Parathyroid adenoma (tissue), 2 donors: ENCODE measurements at regions not wholly inside any gene's neighbourhood (a gene's known extent, or its start where the extent isn't known, plus 50 kb on each side); places are given as distances from the start of the nearest gene placed in this dataset.

Source experiments
- H2AFZ ChIP-seq: fragments of 300-600 bp; sonication (generic); one replicate; pipeline ENCODE4 v1.7.0; 2017; ENCODE audit warnings: antibody characterized with exemption, mild to moderate bottlenecking
- H3K27ac ChIP-seq: fragments of 300-600 bp; sonication (generic); one replicate; pipeline ENCODE4 v1.7.0; 2017
- H3K27me3 ChIP-seq: fragments of 300-600 bp; sonication (generic); one replicate; pipeline ENCODE4 v1.7.0; 2017; ENCODE audit warnings: low read length; ENCODE audit not compliant: control insufficient read depth, insufficient read depth
- H3K36me3 ChIP-seq: fragments of 300-600 bp; sonication (generic); one replicate; pipeline ENCODE4 v1.7.0; 2017; ENCODE audit warnings: low read length; ENCODE audit not compliant: control insufficient read depth, insufficient read depth
- H3K4me1 ChIP-seq: fragments of 300-600 bp; sonication (generic); one replicate; pipeline ENCODE4 v1.7.0; 2017; ENCODE audit warnings: control low read depth
- H3K4me2 ChIP-seq: fragments of 300-600 bp; sonication (generic); one replicate; pipeline ENCODE4 v1.7.0; 2017; ENCODE audit warnings: low read length
- H3K4me3 ChIP-seq: fragments of 300-600 bp; sonication (generic); one replicate; pipeline ENCODE4 v1.7.0; 2017; ENCODE audit warnings: low read depth, low read length
- H3K79me2 ChIP-seq: fragments of 300-600 bp; sonication (generic); one replicate; pipeline ENCODE4 v1.7.0; 2017; ENCODE audit warnings: control low read depth
- H3K9ac ChIP-seq: fragments of 300-600 bp; sonication (generic); one replicate; pipeline ENCODE4 v1.7.0; 2017; ENCODE audit warnings: mild to moderate bottlenecking
- H3K9me3 ChIP-seq: fragments of 300-600 bp; sonication (generic); one replicate; pipeline ENCODE4 v1.7.0; 2017; ENCODE audit warnings: low read length; ENCODE audit not compliant: control insufficient read depth
- CTCF ChIP-seq: fragments of 300-600 bp; sonication (generic); IDR thresholded peaks from one replicate; pipeline ENCODE4 v1.7.0; 2017; ENCODE audit warnings: antibody characterized with exemption, mild to moderate bottlenecking
- donor health status: primary hyperparathyroidism.

- Histone ChIP-seq H3K4me1 (no peaks in the 10 kb centered on the region), H3K79me2 (no peaks in the 10 kb centered on the region), H3K9ac (no peak overlapping the region), H3K36me3 (no peaks in the 10 kb centered on the region), H3K27me3 (no peaks in the 10 kb centered on the region), H3K9me3 (no peaks in the 10 kb centered on the region), H3K4me3 (no peak overlapping the region), H2AFZ (no peak overlapping the region), H3K27ac (no peak overlapping the region), H3K4me2 (no peak overlapping the region)
- no peak for TF ChIP-seq CTCF
Measured at GRCh38 chr6:147019001-147019400, 185.2 kb upstream of the STXBP5 start.

- Histone ChIP-seq H3K4me3 (no peak overlapping the region), H3K4me2 (no peak overlapping the region), H3K27me3 (no peaks in the 10 kb centered on the region), H3K9me3 (no peaks in the 10 kb centered on the region), H3K27ac (no peak overlapping the region), H3K36me3 (no peaks in the 10 kb centered on the region), H3K79me2 (no peaks in the 10 kb centered on the region), H3K9ac (no peak overlapping the region), H3K4me1 (no peaks in the 10 kb centered on the region), H2AFZ (peak overlapping the region; percentile 13)
- no peak for TF ChIP-seq CTCF
Measured at GRCh38 chr6:147022041-147022440, 182.2 kb upstream of the STXBP5 start.

GRCh38 chr6:147023148-147023547 is 181.1 kb upstream of the STXBP5 start:
- H3K4me3 ChIP-seq, result no peak overlapping the region
- H2AFZ ChIP-seq, result peak overlapping the region; percentile 35
- no peaks in the 10 kb centered on the region for H3K27me3 ChIP-seq
- TF ChIP-seq CTCF, result no peak
- H3K4me1 ChIP-seq, result no peaks in the 10 kb centered on the region
- no peaks in the 10 kb centered on the region for H3K9me3 ChIP-seq
- H3K4me2 ChIP-seq, result no peak overlapping the region
- no peak overlapping the region for H3K27ac ChIP-seq
- H3K9ac ChIP-seq, result no peak overlapping the region
- H3K36me3 ChIP-seq, result no peaks in the 10 kb centered on the region
- no peaks in the 10 kb centered on the region for H3K79me2 ChIP-seq

DNA sequence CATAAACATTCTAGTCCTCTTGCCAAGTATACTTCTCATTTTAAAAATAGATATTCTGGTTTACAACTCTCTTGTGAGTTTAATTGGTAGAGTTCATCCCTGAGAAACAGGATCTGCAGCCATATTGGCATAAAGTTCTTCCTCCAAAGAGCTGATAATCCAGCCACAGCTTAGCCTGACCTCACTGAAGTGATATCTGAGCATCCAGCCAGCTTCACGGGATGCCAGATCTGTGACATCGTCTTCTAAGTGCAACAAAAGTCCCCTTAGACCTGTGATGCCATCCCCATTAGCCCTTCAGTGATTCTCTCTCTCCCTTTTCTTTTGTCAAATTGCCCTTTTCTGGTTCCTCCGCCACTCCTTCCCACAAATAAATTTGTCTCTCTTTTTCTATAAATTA is 180.6 kb upstream of the STXBP5 start:
- H3K79me2 ChIP-seq, result no peaks in the 10 kb centered on the region

More for the DNA sequence above, 180.6 kb upstream of the STXBP5 start:
- Histone ChIP-seq H3K27me3 (no peaks in the 10 kb centered on the region), H3K4me1 (no peaks in the 10 kb centered on the region), H3K36me3 (no peaks in the 10 kb centered on the region), H3K4me2 (no peak overlapping the region), H3K4me3 (no peak overlapping the region), H3K27ac (no peak overlapping the region), H3K9me3 (no peaks in the 10 kb centered on the region), H3K9ac (no peak overlapping the region), H2AFZ (peak overlapping the region; percentile 35)
- TF ChIP-seq CTCF, result no peak
